GM12873 (cell line): ENCODE measurements at regions not wholly inside any gene's neighbourhood (a gene's known extent, or its start where the extent isn't known, plus 50 kb on each side); places are given as distances from the start of the nearest gene placed in this dataset.

Source experiments
- CTCF ChIP-seq: IDR thresholded peaks from 2 replicates; pipeline ENCODE4 v1.5.1; 2012; ENCODE audit warnings: low read depth, mild to moderate bottlenecking, moderate library complexity, low read length, control low read depth; ENCODE audit not compliant: insufficient read depth; ENCODE audit errors: missing control alignments

DNA sequence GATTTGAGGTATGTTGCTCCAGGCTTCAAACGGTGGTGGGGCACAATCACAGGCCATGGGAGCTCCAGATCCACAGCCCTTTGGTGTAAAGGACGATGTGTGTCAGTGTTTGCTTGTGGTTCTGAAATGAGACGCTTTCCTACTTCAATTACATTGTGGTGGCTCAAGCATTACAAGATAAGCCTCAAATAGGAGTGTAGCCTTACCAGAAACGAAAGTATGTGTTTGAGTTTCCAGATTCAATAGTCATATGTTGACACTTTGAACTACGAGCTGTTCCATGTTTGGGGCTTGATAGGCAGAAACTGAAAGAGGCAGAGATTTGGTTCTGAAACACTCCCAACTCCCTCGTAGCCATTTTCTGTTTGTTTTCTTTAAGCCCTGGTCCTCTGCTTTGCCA is 187.1 kb downstream of the MYLK4 start:
- no peak for TF ChIP-seq CTCF

DNA sequence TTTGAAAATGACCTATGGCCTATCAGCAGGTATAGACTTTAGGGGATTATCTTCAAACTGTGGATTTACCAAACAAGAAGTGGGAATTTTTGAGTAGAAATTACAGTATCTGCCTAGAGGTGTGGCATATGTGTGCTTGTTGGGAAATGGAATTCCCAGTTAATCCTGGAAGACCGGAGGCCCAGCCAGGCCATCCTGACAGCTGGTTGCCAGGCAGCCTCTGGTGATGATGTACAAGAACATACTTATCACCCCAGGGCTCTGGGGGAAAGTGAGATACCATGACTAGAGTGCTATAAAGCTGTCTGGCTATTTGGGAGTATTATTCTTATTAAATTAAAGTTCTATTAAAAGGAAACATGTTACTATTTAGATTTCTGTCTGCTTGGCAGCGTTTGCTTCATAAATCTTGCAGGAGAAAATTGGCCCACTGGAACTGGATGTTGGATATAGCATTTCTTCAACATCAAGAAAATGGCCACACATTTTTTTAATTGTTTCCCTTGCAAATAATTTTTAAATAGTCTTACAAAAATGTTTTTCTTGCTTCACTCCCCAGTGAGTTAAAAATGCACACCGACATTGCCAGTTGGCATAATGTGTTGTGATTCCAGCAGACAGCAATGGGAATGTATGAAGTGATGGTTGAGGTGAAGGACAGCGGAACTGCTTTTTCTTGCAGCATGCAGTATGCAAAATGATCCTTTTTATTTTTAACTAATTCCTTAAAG is 187.8 kb downstream of the MYLK4 start:
- TF ChIP-seq CTCF = no peak

GRCh38 chr6:2560917-2561698 is 189.6 kb downstream of the MYLK4 start:
- no peak for TF ChIP-seq CTCF

DNA sequence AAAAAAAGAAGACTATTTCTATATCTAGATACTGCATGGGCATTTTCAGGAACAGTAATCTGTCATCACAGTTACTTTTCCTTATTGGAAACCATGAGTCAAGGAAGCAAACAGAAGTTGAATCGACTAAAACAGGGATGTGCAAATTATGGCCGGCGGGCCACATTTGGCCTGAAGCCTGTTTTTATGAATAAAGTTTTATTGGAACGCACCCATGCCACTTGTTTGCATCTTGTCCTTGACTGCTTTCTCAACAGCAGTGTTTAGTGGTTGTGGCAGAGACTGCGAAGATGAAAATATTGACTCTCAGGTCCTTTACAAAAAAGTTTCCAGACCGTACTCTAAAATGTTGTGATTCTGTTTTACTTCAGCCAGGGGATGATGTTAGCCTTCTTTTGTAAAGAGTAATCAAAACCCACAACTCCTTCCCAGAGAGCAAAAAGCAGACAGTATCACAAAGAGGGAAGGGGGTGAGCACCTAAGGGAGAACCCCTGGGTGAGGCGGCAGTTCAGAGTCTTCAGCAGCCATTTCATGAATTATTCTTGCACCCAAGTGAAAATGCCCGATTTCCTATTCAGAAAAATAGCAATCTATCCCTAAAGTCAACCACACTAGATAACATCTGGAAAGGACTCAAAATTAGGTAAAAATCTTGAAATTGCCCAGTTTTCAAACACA is 190.4 kb downstream of the MYLK4 start:
- TF ChIP-seq CTCF = no peak

DNA sequence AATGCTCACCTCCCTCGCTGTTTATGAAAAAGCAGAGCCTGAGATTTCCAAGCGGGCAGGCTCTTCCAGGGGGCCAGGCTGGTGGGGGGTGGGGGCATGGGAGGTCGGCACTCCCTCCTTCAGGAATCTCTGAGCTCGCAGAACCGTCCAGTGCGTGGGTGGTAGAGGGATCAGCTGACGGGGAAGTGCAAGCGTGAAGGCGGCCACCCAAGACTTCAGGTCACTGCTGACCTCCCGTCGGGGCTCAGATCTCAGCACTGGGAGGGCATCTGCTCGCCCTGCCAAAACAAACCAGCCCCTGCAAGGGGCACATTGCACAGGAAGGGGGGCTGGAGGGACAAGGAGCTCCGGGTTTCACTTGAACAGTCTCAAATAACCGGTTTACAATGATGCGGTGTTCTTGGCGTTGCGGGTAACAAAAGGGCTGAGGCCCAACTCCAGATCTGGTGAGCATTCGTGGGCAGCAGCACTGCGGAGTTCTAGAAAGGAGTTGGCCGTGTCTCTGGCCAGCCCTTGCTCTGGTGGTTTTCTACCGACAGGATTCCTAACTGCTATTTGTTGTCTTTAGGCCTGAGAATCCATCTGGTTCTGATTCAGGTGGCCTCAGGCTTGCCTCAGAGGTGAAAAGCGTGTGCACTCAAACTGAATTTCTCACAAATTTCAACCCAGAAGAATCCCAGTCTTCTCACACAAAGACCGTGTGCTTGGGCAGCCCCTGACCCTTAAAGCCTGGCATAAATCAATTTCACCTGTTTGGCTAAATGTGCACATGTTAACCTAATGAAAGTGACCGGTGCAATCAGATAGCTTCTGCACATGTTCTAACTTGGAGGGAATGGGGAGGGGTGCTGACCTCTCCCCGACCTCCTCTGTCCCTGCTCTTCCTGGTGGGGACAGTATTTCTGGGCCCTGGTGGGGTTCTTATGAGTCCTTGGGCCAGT is 191.6 kb downstream of the MYLK4 start:
- TF ChIP-seq CTCF = no peak

DNA sequence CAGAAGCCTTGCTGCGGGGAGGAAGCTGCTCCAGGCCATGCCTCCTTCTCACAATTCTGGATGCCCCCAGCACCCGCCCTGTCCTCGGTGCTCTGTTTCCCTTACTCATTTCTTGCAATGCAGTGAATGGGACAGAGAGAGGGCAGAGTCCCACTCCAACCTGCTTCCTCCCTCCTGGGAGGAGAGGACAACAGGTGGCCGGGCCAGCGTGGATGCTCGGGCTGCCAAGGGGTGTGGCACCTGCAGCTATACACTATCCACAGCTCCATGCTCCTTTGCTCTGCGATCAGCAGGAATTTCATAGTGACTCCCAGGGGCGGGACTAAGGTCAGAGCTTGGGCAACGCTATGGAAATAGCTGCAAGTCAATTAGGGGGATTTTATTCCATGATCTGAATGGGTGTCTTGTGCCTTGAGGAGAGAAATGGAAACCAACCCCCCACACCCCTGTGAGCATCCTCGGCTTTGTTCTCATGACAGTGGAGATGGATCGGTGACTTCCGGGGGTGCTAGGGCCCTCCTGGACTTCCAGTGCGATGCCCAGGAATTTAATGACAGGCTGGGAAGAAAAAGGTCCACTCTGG is 192.5 kb downstream of the MYLK4 start:
- TF ChIP-seq CTCF = no peak
